OCI-LY1 (cell line): ENCODE measurements at regions not wholly inside any gene's neighbourhood (a gene's known extent, or its start where the extent isn't known, plus 50 kb on each side); places are given as distances from the start of the nearest gene placed in this dataset.

ENCODE experiments used
- H2AFZ ChIP-seq: fragments of 200-600 bp; sonication (generic), shearing (Covaris generic); 2 replicates; pipeline ENCODE4 v1.6.0; 2014; ENCODE audit warnings: antibody characterized with exemption, mild to moderate bottlenecking, low read length
- H3F3A ChIP-seq: fragments of 200-600 bp; sonication (generic), shearing (Covaris generic); 2 replicates; pipeline ENCODE4 v1.6.0; 2014; ENCODE audit warnings: mild to moderate bottlenecking, antibody characterized with exemption, low read length, moderate library complexity; ENCODE audit not compliant: insufficient read depth
- H3K27ac ChIP-seq: fragments of 200-600 bp; sonication (generic); 2 replicates; pipeline ENCODE4 v1.5.1; 2014; ENCODE audit warnings: low read length, mixed run types, mild to moderate bottlenecking, low read depth; ENCODE audit not compliant: poor library complexity, severe bottlenecking
- H3K27me3 ChIP-seq: fragments of 200-600 bp; sonication (generic); 2 replicates; pipeline ENCODE4 v1.6.0; 2014; ENCODE audit warnings: antibody characterized with exemption, mild to moderate bottlenecking, low read length, moderate library complexity; ENCODE audit not compliant: insufficient read depth
- H3K36me3 ChIP-seq: fragments of 200-600 bp; sonication (generic); 2 replicates; pipeline ENCODE4 v1.6.1; 2014; ENCODE audit warnings: mild to moderate bottlenecking, antibody characterized with exemption, low read length, moderate library complexity, mixed read lengths; ENCODE audit not compliant: insufficient read depth
- H3K4me1 ChIP-seq: fragments of 200-600 bp; sonication (generic); 2 replicates; pipeline ENCODE4 v1.5.1; 2014; ENCODE audit warnings: mild to moderate bottlenecking, low read length, moderate library complexity; ENCODE audit not compliant: insufficient read depth, severe bottlenecking
- H3K4me2 ChIP-seq: fragments of 200-600 bp; sonication (generic), shearing (Covaris generic); 2 replicates; pipeline ENCODE4 v1.6.1; 2014; ENCODE audit warnings: low read length
- H3K4me3 ChIP-seq: fragments of 200-600 bp; sonication (generic); 2 replicates; pipeline ENCODE4 v1.5.1; 2014; ENCODE audit warnings: low read length, low read depth, mild to moderate bottlenecking, mixed read lengths; ENCODE audit not compliant: poor library complexity, severe bottlenecking
- H3K79me2 ChIP-seq: fragments of 200-600 bp; shearing (Covaris generic); 2 replicates; pipeline ENCODE4 v1.6.1; 2016; ENCODE audit warnings: mixed run types, low read length, mixed read lengths; ENCODE audit not compliant: insufficient read depth
- H3K9ac ChIP-seq: fragments of 200-600 bp; sonication (generic), shearing (Covaris generic); 2 replicates; pipeline ENCODE4 v1.6.1; 2014; ENCODE audit warnings: mild to moderate bottlenecking, low read length, mixed read lengths
- H3K9me2 ChIP-seq: fragments of 200-600 bp; sonication (generic), shearing (Covaris generic); 2 replicates; pipeline ENCODE4 v1.6.1; 2014; ENCODE audit warnings: low read depth, mild to moderate bottlenecking, low read length, mixed read lengths
- H3K9me3 ChIP-seq: fragments of 200-600 bp; shearing (Covaris generic); 2 replicates; pipeline ENCODE4 v1.6.1; 2014; ENCODE audit warnings: low read length, mixed read lengths
- H4K20me1 ChIP-seq: fragments of 200-600 bp; sonication (generic), shearing (Covaris generic); 2 replicates; pipeline ENCODE4 v1.6.0; 2016; ENCODE audit warnings: mild to moderate bottlenecking, low read length; ENCODE audit not compliant: insufficient read depth
- EZH2 ChIP-seq: fragments of 200-600 bp; sonication (generic), shearing (Covaris generic); IDR thresholded peaks from 2 replicates; pipeline ENCODE4 v1.8.0; 2017; ENCODE audit warnings: borderline replicate concordance, mixed run types, mild to moderate bottlenecking, antibody characterized with exemption, low read length, moderate library complexity, mixed read lengths
- TF ChIP-seq, protein P1 (sequence below): fragments of 200-600 bp; sonication (generic), shearing (Covaris generic); IDR thresholded peaks from 2 replicates; pipeline ENCODE4 v1.5.1; 2017; ENCODE audit warnings: mild to moderate bottlenecking, antibody characterized with exemption, low read length, moderate library complexity, mixed read lengths

DNA sequence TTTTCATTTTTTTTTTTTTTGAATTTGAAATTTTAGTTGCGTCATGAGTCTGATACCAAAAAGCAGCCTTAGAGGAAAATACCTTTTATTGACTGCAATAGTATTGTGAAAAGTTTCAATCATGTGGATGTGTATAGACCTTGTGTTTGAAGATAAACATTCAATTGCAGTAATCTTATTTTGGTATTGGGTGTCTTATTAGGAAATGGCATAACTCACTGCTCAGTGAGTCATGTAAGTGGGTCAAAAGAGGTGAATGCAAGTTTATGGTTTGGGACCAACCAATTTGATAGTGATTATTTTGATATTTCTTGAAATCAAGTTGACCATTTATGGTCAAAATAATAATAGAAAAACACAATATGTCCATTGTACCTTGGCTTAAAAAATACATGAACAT is 627.8 kb upstream of the SLIT2 start:
- Histone ChIP-seq H3F3A (no peaks in the 10 kb centered on the region), H3K27me3 (no peaks in the 10 kb centered on the region), H3K4me3 (no peak overlapping the region), H3K4me1 (no peaks in the 10 kb centered on the region), H2AFZ (no peak overlapping the region), H3K9me3 (no peaks in the 10 kb centered on the region), H3K36me3 (no peaks in the 10 kb centered on the region), H3K4me2 (no peak overlapping the region), H4K20me1 (no peaks in the 10 kb centered on the region), H3K9me2 (no peaks in the 10 kb centered on the region), H3K27ac (no peak overlapping the region), H3K9ac (no peak overlapping the region), H3K79me2 (no peaks in the 10 kb centered on the region)
- TF ChIP-seq EZH2, result no peak
- TF ChIP-seq, protein P1, sequence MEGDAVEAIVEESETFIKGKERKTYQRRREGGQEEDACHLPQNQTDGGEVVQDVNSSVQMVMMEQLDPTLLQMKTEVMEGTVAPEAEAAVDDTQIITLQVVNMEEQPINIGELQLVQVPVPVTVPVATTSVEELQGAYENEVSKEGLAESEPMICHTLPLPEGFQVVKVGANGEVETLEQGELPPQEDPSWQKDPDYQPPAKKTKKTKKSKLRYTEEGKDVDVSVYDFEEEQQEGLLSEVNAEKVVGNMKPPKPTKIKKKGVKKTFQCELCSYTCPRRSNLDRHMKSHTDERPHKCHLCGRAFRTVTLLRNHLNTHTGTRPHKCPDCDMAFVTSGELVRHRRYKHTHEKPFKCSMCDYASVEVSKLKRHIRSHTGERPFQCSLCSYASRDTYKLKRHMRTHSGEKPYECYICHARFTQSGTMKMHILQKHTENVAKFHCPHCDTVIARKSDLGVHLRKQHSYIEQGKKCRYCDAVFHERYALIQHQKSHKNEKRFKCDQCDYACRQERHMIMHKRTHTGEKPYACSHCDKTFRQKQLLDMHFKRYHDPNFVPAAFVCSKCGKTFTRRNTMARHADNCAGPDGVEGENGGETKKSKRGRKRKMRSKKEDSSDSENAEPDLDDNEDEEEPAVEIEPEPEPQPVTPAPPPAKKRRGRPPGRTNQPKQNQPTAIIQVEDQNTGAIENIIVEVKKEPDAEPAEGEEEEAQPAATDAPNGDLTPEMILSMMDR, result no peak

DNA sequence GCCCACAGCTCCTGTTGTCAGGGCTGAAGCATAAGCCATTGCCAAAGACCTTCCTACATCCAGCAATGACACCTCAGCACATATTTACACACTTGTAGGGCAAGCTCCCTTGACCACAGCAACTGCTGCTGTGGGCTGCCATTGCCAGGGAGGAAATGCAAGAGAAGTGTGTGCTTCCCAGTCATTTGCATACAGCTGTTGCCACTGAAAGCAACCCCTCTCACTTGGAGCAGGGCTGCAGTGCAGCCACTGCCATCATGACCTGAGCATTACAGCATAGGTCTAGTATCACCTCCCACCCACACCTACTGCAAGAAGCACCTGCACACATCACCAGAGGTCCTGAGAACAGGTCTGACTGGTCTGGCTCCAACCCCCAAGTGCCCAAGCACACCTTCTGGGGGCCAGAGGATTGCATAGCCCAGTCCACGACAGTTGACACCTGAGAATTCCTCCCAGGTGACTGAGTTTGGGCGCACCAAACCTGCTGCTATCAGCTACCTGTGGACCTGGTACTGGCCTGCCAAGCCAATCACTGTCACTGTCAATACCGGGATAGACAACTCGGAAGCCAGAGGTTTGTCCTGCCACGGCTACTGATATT is 636.5 kb upstream of the SLIT2 start:
- no peak for TF ChIP-seq EZH2
- TF ChIP-seq, protein P1, result no peak
- H3K4me3 ChIP-seq, result no peak overlapping the region
- no peak overlapping the region for H3K9ac ChIP-seq
- no peaks in the 10 kb centered on the region for H3F3A ChIP-seq
- no peaks in the 10 kb centered on the region for H3K79me2 ChIP-seq
- H3K27me3 ChIP-seq, result no peaks in the 10 kb centered on the region
- H3K4me2 ChIP-seq, result no peak overlapping the region
- no peaks in the 10 kb centered on the region for H3K9me3 ChIP-seq
- no peaks in the 10 kb centered on the region for H3K9me2 ChIP-seq
- H3K4me1 ChIP-seq, result no peaks in the 10 kb centered on the region
- no peak overlapping the region for H3K27ac ChIP-seq
- no peaks in the 10 kb centered on the region for H4K20me1 ChIP-seq
- H3K36me3 ChIP-seq, result no peaks in the 10 kb centered on the region
- no peak overlapping the region for H2AFZ ChIP-seq

DNA sequence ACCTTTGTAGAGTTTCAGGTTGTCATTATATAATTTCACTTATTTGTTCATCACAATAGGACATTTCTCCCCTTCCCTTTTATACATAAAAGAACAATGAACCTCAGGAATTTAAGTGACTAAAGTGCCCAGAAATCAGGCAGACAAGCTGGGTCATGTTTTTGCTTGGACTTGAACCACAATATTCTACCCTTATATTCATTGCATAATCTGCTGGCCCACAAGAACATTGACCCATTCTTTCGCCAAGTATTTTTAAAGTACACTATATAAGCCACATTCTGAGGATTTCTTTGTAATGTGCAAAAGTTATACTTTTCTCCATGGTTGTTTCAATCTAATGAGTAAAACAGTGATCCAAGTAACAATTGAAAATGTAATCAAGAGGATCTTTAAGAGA is 637.5 kb upstream of the SLIT2 start:
- no peaks in the 10 kb centered on the region for H4K20me1 ChIP-seq
- no peak overlapping the region for H3K4me3 ChIP-seq
- H3K36me3 ChIP-seq, result no peaks in the 10 kb centered on the region
- no peak for TF ChIP-seq EZH2
- TF ChIP-seq, protein P1, result no peak
- no peaks in the 10 kb centered on the region for H3K9me2 ChIP-seq
- H3K9me3 ChIP-seq, result no peaks in the 10 kb centered on the region
- H3K27ac ChIP-seq, result no peak overlapping the region
- H3K79me2 ChIP-seq, result no peaks in the 10 kb centered on the region
- H3K4me2 ChIP-seq, result no peak overlapping the region
- H2AFZ ChIP-seq, result no peak overlapping the region
- H3F3A ChIP-seq, result no peaks in the 10 kb centered on the region
- H3K4me1 ChIP-seq, result no peaks in the 10 kb centered on the region
- H3K9ac ChIP-seq, result no peak overlapping the region
- no peaks in the 10 kb centered on the region for H3K27me3 ChIP-seq
